ENCODE measurements at regions not wholly inside any gene's neighbourhood (a gene's known extent, or its start where the extent isn't known, plus 50 kb on each side); places are given as distances from the start of the nearest gene placed in this dataset.

- no peak for TF ChIP-seq CTCF (IDR thresholded peaks at IDR 0.05)
- no peak for TF ChIP-seq EZH2 (IDR thresholded peaks at IDR 0.05; ENCODE audit: borderline replicate concordance, insufficient read depth, low read depth, low read length, poor library complexity, severe bottlenecking)
Observed at GRCh38 chr3:23669541-23670255, 136.1 kb upstream of the UBE2E1 start.

Data from B cell (primary cell).